HepG2 (cell line): ENCODE measurements at regions not wholly inside any gene's neighbourhood (a gene's known extent, or its start where the extent isn't known, plus 50 kb on each side); places are given as distances from the start of the nearest gene placed in this dataset.

Experiments used
- ATAC-seq: fragments of 200-7000 bp; cut with Tn5 transposase; 3 replicates; pipeline ENCODE4 v1.9.1; 2020; ENCODE audit warnings: mild to moderate bottlenecking, moderate library complexity
- BruUV-seq: library from RNA; stranded (reverse); fragments of 400-500 nt; replicated peaks from 2 replicates; lab custom pipeline; 2021; lab: Mats Ljungman, UMichigan
- CTCF ChIA-PET: fragments of 300-600 bp; formaldehyde crosslinking; extraction: SDS; loops from one replicate; lab custom pipeline; 2021; ENCODE audit warnings: low total read pairs, inconsistent platforms, low intra/inter-chr PET ratio; lab: Yijun Ruan, JAX
- POLR2A ChIA-PET: fragments of 350-600 bp; sonication (Branson Sonifier 250); formaldehyde crosslinking; loops from one replicate; lab custom pipeline; 2020; ENCODE audit warnings: antibody characterized with exemption, inconsistent platforms; lab: Yijun Ruan, JAX
- DNase-seq: peaks from one replicate; pipeline ENCODE4 v3.0.0-alpha.2; 2015; ENCODE audit warnings: low spot score
- FAIRE-seq: peaks from 3 replicates; lab custom pipeline; 2011; peaks lifted over from hg19 to GRCh38; lab: Jason Lieb, UNC
- H2AFZ ChIP-seq: one replicate; pipeline ENCODE4 v1.6.1; 2011; ENCODE audit warnings: low read length, inconsistent platforms
- H3K27ac ChIP-seq: fragments of 300-600 bp; 3 replicates; pipeline ENCODE4 v1.8.0; 2011; ENCODE audit warnings: mixed run types, mild to moderate bottlenecking, mixed read lengths, low read length, inconsistent platforms; ENCODE audit not compliant: insufficient read depth; ENCODE audit errors: extremely low read length
- H3K27me3 ChIP-seq, 2 experiments: fragments of 200-600 bp in 1 of 2; 2 replicates in 1 of 2; 3 replicates in 1 of 2; pipeline versions ENCODE4 v1.6.0 to v1.8.0; 2011; ENCODE audit warnings: low read length in 2 of 2, mild to moderate bottlenecking in 2 of 2, moderate library complexity in 2 of 2, inconsistent platforms in 1 of 2; ENCODE audit not compliant: insufficient read depth in 2 of 2, control insufficient read depth in 1 of 2
- H3K36me3 ChIP-seq, 2 experiments: fragments of 200-600 bp in 1 of 2; replicated peaks in 1 of 2; 2 replicates in 1 of 2; 3 replicates in 1 of 2; pipeline versions ENCODE4 v1.5.1 to v1.8.0; 2011; ENCODE audit warnings: low read length in 2 of 2, inconsistent platforms in 1 of 2; ENCODE audit not compliant: insufficient read depth in 2 of 2, control insufficient read depth in 1 of 2
- H3K4me1 ChIP-seq: 2 replicates; pipeline ENCODE4 v1.5.1; 2012; ENCODE audit warnings: low read length, inconsistent platforms; ENCODE audit not compliant: insufficient read depth
- H3K4me2 ChIP-seq: 2 replicates; pipeline ENCODE4 v1.6.0; 2011; ENCODE audit warnings: low read depth, low read length, inconsistent platforms
- H3K4me3 ChIP-seq, 3 experiments: fragments of 200-600 bp in 1 of 3; sonication (generic), shearing (Covaris generic) in 1 of 3; replicated peaks in 1 of 3; 2 replicates each; pipeline ENCODE4 v1.5.1; 2011 to 2016; ENCODE audit warnings: low read length in 3 of 3, inconsistent platforms in 2 of 3, low read depth in 2 of 3, mild to moderate bottlenecking in 2 of 3, control low read depth in 1 of 3, mixed read lengths in 1 of 3; ENCODE audit not compliant: insufficient read depth in 1 of 3
- H3K79me2 ChIP-seq: one replicate; pipeline ENCODE4 v1.6.1; 2011; ENCODE audit warnings: low read length, inconsistent platforms; ENCODE audit not compliant: insufficient read depth
- H3K9ac ChIP-seq: 2 replicates; pipeline ENCODE4 v1.6.0; 2011; ENCODE audit warnings: mild to moderate bottlenecking, low read depth, low read length, inconsistent platforms; ENCODE audit not compliant: insufficient read depth
- H3K9me3 ChIP-seq: 2 replicates; pipeline ENCODE4 v1.5.1; 2012; ENCODE audit warnings: mild to moderate bottlenecking, low read length
- H4K20me1 ChIP-seq: 2 replicates; pipeline ENCODE4 v1.6.0; 2011; ENCODE audit warnings: inconsistent platforms, mild to moderate bottlenecking, low read length, moderate library complexity; ENCODE audit not compliant: insufficient read depth
- NKX3-1 ChIP-seq: sonication (generic); formaldehyde crosslinking; IDR thresholded peaks from 2 replicates; pipeline ENCODE4 v1.5.0; 2020; ENCODE audit warnings: missing genetic modification reagents
- PHF8 ChIP-seq: sonication (generic); formaldehyde crosslinking; IDR thresholded peaks from 2 replicates; pipeline ENCODE4 v1.5.0; 2020; ENCODE audit warnings: missing genetic modification reagents
- ZNF550 ChIP-seq: sonication (generic); formaldehyde crosslinking; IDR thresholded peaks from 2 replicates; pipeline ENCODE4 v1.4.0; 2020; ENCODE audit warnings: mild to moderate bottlenecking, missing genetic modification reagents, borderline replicate concordance
- WGBS: methylation state at CpG from one replicate; pipeline ENCODE4 v1.1.6; 2017; ENCODE audit warnings: low lambda C conversion rate; 5-methylcytosine and 5-hydroxymethylcytosine counted together
- in situ Hi-C: cut with HindIII; loops from 2 replicates; pipeline ENCODE4 v1.10.0; 2017; ENCODE audit warnings: low pct_unique_long_range_greater_than_20kb; ENCODE audit not compliant: extremely low pct_ligation_motif_present
- intact Hi-C: fragments of 100-400 bp; cut with micrococcal nuclease; formaldehyde crosslinking; loops from one replicate; pipeline ENCODE4 v1.10.0; 2022; ENCODE audit not compliant: unreplicated experiment
- TF ChIP-seq, protein P1 (sequence below): sonication (generic); formaldehyde crosslinking; IDR thresholded peaks from 2 replicates; pipeline ENCODE4 v1.4.0; 2020; ENCODE audit warnings: low read depth, mild to moderate bottlenecking, missing genetic modification reagents
- TF ChIP-seq, protein P2 (sequence below): sonication (generic); formaldehyde crosslinking; IDR thresholded peaks from 2 replicates; pipeline ENCODE4 v1.9.0; 2021; ENCODE audit warnings: mild to moderate bottlenecking, missing genetic modification reagents
- TF ChIP-seq, protein P3 (sequence below): sonication (generic); formaldehyde crosslinking; conservative IDR thresholded peaks from 2 replicates; pipeline ENCODE4 v1.5.0; 2020; ENCODE audit warnings: missing genetic modification reagents

DNA sequence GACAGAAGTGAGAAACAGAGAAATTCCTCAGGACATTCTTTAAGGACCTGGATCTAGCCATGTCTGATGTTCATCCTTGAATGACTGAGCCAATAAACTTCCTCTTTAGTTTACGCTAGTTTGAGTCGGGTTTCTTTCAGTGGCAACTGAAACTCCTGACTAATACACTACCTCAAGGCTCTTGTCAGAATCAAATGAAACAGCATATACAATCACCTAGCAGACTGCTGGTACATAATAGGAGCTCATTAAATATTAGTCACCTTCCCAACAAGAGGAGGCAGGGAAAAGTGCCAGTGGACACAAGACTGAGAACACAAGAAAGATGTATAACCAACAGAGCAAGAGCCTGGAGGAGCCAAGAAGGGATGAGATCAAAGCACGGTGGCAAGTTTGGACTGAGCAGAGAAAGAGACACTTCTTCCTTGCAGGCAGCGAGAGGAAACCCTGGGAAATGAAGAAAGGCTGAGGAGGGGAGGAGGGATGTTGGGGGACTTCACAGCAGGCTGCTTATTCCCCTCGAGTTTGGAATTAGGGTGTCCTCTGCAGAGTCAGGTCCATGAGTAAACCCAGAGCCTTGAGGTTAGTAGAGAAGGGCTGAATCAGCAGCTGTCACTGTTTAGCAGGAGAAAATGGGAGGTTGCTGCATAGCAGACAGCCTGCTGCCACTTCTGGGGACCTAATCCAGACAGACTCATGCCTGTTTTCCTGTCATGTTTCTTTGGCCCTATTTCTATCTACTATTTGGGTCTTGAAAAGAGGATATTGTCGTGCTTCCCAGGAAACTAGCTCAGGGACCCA lies 73.3 kb downstream of the MRPL46 start (continued):
- TF ChIP-seq, protein P1, sequence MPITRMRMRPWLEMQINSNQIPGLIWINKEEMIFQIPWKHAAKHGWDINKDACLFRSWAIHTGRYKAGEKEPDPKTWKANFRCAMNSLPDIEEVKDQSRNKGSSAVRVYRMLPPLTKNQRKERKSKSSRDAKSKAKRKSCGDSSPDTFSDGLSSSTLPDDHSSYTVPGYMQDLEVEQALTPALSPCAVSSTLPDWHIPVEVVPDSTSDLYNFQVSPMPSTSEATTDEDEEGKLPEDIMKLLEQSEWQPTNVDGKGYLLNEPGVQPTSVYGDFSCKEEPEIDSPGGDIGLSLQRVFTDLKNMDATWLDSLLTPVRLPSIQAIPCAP (CRISPR knock-in tag): no peak
- no peak for TF ChIP-seq PHF8
- TF ChIP-seq, protein P2, sequence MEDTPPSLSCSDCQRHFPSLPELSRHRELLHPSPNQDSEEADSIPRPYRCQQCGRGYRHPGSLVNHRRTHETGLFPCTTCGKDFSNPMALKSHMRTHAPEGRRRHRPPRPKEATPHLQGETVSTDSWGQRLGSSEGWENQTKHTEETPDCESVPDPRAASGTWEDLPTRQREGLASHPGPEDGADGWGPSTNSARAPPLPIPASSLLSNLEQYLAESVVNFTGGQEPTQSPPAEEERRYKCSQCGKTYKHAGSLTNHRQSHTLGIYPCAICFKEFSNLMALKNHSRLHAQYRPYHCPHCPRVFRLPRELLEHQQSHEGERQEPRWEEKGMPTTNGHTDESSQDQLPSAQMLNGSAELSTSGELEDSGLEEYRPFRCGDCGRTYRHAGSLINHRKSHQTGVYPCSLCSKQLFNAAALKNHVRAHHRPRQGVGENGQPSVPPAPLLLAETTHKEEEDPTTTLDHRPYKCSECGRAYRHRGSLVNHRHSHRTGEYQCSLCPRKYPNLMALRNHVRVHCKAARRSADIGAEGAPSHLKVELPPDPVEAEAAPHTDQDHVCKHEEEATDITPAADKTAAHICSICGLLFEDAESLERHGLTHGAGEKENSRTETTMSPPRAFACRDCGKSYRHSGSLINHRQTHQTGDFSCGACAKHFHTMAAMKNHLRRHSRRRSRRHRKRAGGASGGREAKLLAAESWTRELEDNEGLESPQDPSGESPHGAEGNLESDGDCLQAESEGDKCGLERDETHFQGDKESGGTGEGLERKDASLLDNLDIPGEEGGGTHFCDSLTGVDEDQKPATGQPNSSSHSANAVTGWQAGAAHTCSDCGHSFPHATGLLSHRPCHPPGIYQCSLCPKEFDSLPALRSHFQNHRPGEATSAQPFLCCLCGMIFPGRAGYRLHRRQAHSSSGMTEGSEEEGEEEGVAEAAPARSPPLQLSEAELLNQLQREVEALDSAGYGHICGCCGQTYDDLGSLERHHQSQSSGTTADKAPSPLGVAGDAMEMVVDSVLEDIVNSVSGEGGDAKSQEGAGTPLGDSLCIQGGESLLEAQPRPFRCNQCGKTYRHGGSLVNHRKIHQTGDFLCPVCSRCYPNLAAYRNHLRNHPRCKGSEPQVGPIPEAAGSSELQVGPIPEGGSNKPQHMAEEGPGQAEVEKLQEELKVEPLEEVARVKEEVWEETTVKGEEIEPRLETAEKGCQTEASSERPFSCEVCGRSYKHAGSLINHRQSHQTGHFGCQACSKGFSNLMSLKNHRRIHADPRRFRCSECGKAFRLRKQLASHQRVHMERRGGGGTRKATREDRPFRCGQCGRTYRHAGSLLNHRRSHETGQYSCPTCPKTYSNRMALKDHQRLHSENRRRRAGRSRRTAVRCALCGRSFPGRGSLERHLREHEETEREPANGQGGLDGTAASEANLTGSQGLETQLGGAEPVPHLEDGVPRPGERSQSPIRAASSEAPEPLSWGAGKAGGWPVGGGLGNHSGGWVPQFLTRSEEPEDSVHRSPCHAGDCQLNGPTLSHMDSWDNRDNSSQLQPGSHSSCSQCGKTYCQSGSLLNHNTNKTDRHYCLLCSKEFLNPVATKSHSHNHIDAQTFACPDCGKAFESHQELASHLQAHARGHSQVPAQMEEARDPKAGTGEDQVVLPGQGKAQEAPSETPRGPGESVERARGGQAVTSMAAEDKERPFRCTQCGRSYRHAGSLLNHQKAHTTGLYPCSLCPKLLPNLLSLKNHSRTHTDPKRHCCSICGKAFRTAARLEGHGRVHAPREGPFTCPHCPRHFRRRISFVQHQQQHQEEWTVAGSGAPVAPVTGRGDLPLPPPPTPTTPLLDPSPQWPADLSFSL (CRISPR knock-in tag): no peak
- TF ChIP-seq, all 625 proteins: peak for 0

DNA sequence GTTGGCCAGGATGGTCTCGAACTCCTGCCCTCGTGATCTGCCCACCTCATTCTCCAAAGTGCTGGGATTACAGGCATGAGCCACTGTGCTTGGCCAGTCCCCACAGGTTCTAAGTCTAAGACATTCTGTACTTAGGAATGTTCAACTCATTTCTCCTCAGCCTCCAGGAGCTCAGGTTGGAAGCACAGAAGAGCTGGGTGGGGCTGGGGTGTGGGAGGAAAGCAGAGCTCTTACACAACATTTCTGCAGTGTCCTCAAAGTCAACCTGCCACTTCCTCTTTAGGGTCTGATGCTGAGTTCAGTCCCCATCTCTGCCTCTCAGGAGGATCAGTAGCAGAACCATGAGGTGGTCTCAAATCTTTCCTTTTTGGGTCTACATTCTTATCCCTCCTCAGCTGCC lies 75.5 kb downstream of the MRPL46 start:
- Histone ChIP-seq H3K27ac (no peak overlapping the region), H3K9me3 (no peaks in the 10 kb centered on the region), H3K4me2 (no peak overlapping the region), H3K4me3 (no peak overlapping the region), H3K4me1 (peaks cover 48% of the 10 kb centered on the region), H3K9ac (no peak overlapping the region), H2AFZ (no peak overlapping the region), H4K20me1 (no peaks in the 10 kb centered on the region), H3K27me3 (no peaks in the 10 kb centered on the region), H3K79me2 (no peaks in the 10 kb centered on the region), H3K36me3 (no peaks in the 10 kb centered on the region)
- TF ChIP-seq NKX3-1 (CRISPR knock-in tag) (no peak), ZNF550 (no peak)
- TF ChIP-seq, protein P3, sequence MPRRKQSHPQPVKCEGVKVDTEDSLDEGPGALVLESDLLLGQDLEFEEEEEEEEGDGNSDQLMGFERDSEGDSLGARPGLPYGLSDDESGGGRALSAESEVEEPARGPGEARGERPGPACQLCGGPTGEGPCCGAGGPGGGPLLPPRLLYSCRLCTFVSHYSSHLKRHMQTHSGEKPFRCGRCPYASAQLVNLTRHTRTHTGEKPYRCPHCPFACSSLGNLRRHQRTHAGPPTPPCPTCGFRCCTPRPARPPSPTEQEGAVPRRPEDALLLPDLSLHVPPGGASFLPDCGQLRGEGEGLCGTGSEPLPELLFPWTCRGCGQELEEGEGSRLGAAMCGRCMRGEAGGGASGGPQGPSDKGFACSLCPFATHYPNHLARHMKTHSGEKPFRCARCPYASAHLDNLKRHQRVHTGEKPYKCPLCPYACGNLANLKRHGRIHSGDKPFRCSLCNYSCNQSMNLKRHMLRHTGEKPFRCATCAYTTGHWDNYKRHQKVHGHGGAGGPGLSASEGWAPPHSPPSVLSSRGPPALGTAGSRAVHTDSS (CRISPR knock-in tag): no peak
- 65% methylated on average over 2 of the region's 2 CpGs for WGBS
- BruUV-seq: no TSS peak
- no peak for ATAC-seq
- in situ Hi-C loops (no loop called here), intact Hi-C loops (loop anchor here (10.0 kb wide), 1 partner anchor 53 kb away; no protein-coding TSS in a partner anchor)
- ChIA-PET CTCF (no interaction called here), POLR2A (no interaction called here)
- no peak for DNase-seq
- FAIRE-seq: no peak
